IPS-NIHi7 (cell line): ENCODE measurements at regions not wholly inside any gene's neighbourhood (a gene's known extent, or its start where the extent isn't known, plus 50 kb on each side); places are given as distances from the start of the nearest gene placed in this dataset.
A peak's percentile ranks its signal among the peaks of the same experiment; 100 is the strongest.
"Not testable (repeated sequence)": the region's sequence is repeated elsewhere in the genome, so short reads cannot be mapped to it uniquely, and the experiment has no call there.

Source experiments
- DNase-seq: peaks from one replicate; pipeline ENCODE4 v3.0.0; 2012; ENCODE audit warnings: mixed read lengths; ENCODE audit errors: extremely low spot score

- DNase-seq: no peak
Measured at GRCh38 chr12:76664731-76665130, 99.2 kb upstream of the ZDHHC17 start.

- no peak for DNase-seq
Measured at GRCh38 chr12:76666290-76666835, 97.6 kb upstream of the ZDHHC17 start.

DNA sequence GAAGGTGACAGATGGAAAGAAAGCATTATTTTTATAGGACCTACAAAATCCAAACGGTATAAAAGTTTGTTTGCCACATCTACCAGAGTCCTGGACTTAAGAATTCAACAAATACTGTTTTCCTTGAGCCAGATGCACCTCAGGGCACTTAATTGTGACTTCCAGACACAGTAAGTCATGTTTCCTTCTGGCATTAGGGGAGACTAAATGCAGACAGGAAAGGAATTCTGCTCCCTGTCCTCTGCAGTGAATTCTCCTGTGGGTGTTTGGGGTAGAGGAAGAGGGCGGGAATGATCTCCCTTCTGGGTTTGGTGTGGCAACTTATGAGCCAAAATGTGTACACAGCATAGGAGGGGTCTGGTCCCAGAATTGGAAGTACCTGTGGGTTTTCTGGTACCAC lies 93.9 kb upstream of the ZDHHC17 start:
- no peak for DNase-seq

DNA sequence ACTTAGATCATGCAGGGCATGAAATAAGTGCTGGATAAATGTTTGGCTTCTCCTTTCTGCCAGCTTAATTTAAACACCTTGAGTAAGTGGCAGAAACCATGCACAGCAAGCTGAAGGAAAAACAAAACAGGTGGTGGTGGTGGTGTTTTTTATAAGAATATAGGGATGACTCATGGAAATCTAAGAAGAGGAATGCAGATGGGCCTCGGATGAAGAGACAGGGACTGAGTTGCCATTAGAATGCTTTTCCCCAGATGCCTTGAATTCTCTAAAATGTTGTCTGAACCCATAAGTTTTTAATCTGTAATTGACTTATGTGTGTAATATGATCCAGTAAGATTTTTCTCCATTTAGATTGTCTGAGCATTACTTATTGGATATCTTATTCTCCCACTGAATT lies 93.1 kb upstream of the ZDHHC17 start:
- DNase-seq: no peak

DNA sequence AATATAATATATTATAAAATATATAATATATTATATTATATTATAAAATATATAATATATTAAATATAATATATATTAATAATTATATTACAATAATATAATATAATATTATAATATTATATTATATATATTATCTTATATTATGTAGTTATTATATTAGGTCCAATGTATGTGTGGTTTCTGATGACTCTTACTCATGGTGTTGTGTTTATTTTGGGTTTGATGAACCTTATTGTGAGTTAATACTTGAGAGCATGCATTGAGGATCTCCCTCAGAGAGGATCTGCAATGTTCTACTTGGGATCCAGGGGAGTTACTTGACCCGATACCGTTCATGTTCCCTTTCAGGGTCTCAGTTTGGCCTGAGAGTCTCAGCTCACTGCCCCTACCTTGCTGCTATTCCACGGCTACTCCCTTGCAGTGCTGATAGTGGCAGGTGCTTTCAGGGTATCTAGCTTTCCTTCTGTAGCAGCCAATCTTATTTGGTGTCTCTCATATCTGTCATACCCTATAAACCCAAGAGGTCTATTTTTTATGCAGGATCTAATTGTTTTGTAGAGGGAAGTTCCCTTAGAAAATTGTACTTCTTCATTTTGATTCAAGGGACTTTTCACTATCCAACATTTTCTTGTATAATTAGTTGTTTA lies 89.1 kb upstream of the ZDHHC17 start:
- DNase-seq: no peak

- DNase-seq: not testable (repeated sequence)
Measured at GRCh38 chr12:76676261-76676660, 87.7 kb upstream of the ZDHHC17 start.

- DNase-seq: no peak
Measured at GRCh38 chr12:76678992-76679391, 84.9 kb upstream of the ZDHHC17 start.

- no peak for DNase-seq
Measured at GRCh38 chr12:76679778-76680177, 84.1 kb upstream of the ZDHHC17 start.

DNA sequence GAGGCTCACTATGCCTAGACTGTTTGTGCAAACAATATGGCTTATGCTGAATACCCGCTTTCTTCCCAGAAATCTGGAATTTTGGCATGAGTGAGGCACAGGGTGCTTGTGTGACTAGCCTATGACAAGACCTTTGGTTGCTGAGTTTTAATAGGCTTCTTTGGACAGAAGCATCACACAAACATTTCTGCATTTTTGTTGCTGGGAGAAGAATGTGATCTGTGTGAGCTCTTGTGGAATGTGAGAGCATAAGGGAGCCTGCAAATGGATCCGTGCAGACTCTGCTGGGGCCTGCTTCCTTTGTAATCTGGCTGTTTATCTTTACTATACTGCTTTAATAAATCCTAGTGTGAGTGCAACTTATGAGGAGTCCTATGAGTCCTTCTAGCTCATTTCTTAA lies 83.0 kb upstream of the ZDHHC17 start:
- DNase-seq: no peak

DNA sequence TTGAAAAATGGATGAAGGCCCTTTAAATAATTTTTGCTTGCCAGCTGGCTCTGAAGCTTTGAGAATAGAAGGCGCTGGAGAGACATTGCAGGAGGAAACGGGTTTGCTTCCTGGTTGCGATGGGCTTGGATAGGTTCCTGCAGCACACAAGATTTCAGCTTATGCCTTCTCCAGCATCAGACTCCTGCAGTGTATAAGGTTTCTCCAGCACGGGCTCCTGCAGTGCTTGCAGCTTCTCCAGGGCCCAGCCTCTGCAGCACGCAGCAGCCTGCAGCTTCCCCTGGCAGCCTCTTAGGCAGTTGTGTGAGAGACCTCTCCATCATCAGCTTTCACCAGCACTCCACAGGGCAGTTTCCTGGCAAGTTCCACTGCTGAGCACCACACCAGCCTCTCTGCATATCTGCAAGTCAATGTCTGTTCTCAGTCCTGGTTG lies 78.7 kb upstream of the ZDHHC17 start:
- peak; percentile 52 for DNase-seq

GRCh38 chr12:76687981-76688380 lies 75.9 kb upstream of the ZDHHC17 start:
- DNase-seq: no peak

DNA sequence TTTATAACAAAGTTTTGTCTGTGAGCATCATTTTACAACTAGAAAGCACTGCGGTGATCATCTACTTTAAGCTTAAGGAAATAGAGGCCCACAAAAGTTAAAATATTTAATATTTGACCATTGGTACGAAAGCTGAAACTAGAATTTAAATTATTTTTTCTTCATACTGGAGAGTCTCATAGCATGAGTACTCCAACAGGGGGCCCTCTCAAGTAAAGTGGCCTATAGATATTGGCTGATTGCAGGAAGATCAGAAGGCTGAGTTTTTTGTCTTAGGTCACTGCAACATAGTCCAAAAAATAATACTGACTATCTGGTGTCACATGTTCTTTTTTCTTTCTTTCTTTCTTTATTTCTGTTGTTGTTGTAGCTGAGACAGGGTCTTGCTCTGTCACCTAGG lies 75.3 kb upstream of the ZDHHC17 start:
- DNase-seq: no peak

DNA sequence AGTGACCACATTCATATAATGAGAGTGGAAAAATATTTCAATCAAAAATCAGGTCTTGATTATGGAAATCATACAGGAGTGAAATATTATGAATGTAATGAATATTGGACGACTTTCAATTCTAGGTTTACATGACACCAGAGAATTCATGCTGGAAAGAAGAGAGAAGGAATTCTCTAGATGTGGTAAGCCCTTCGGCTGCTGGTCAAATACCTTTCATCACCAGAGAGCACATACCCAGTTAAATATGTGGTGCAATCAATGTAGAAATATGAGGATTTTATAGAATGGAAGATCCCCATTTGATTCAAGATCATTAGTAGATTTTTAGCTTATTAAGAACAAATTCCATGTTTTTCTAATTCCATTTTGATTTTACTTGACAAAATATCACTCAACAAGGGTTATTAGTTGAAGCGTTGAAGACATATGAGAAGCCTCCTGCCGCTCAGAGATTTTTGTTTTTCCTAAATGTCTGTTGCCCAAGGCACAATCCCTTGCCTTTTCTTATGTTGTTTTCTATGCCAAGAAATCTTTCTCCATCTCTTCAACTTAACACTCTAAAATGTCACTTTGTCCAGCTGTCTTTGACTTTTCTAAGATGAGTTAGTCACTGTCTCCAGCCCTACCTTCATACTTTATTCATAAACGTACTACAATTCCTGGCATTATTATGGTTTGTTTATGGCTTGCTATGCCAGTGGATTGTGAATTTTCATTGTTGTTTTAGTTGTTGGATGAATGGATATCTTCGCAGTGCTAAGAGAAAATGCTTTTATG lies 72.8 kb upstream of the ZDHHC17 start:
- no peak for DNase-seq

- no peak for DNase-seq
Measured at GRCh38 chr12:76692846-76693245, 71.1 kb upstream of the ZDHHC17 start.

DNA sequence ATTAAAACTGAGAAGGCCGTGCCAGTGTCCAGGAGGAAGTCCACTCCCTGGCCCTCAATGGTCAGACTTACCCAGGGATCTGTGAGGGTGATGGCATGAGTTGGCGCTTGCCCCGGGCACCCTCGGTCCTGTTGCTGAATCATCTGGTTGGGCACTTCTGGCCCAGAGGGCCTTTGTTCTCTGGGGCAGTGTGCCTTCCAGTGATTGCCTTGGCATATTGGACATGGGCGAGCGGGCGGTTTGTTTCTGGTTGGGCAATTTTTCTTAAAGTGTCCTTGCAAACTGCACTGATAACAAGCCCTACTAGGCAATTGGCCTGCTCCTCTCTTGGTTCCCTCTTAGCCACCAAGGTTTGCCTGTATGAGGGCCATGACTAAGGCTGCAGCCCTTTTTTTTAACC lies 69.5 kb upstream of the ZDHHC17 start:
- DNase-seq: no peak

DNA sequence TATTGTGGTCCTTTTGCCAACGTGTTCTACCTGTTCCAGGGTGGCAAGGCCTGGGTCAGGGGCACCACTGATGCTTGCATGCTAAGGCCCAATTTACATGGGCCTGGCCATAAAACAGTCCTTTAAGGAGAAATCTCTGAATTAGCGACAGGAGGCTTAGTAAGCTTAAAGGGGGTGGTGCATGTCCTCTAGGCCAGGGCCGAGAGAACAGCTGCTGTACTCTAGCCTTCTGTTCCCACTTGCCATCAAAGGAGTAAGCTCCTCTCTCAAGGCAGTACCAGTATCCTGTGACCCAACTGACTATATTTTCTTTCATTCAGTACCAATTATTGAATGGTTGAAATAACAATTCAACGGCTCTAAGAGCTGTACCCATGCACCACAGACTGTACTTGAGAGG lies 67.7 kb upstream of the ZDHHC17 start:
- DNase-seq: no peak

- DNase-seq: no peak
Measured at GRCh38 chr12:76697849-76698248, 66.1 kb upstream of the ZDHHC17 start.

DNA sequence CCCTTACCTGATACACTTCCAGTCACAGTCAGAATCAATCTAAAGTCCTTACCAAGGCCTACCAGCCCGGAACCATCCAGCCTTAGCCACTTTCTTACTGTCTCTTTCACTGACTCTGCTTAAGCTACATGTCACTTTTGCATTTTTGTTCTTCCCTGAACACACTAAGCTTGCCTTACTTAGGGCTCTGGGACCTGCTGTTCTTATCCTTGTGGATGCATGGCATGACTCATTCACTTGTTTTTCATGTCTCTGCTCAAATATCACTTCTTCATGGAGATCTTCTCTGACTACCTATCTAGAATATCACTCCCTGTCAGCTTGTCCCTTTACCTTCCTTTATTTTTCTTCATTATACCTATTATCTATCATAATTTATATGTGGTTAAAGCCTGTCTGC lies 65.6 kb upstream of the ZDHHC17 start:
- no peak for DNase-seq

DNA sequence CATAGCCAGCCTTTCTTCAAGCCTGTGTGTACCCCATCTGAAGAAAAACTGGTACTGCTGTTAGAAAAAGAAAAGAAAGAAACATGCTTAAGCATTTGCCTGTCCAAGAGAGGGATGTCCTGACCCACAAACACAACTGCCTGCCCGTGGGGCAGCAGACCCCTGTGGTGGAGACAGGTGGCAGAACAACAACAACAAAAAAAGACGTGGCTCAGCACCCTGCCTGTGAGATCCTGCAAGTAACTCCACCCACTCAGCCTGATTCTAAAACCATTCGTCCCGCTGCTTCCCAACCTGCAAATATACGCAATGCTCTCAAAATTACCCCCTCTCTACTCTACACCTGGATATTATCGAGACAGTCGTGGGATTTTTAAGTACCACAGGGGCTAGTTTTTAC lies 64.9 kb upstream of the ZDHHC17 start:
- DNase-seq: peak; percentile 33

GRCh38 chr12:76701690-76702089 lies 62.2 kb upstream of the ZDHHC17 start:
- no peak for DNase-seq

DNA sequence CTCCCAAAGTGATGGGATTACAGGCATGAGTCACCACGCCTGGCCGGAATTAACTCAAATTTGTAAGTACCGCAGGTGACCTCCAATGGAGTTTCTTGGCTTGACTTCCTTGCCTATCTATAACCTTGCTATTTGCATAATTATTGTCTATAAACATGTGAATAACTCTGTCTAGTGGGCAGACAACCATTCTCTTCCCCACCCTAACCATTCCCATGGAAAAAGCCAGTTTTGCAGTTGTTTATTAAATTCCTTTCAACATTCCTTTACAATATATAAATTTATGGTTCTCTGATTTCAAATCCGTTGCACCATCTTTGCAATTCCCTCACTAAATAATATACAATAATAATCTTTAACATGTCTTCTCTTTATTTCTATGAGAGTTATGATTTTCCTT lies 61.0 kb upstream of the ZDHHC17 start:
- DNase-seq: no peak

DNA sequence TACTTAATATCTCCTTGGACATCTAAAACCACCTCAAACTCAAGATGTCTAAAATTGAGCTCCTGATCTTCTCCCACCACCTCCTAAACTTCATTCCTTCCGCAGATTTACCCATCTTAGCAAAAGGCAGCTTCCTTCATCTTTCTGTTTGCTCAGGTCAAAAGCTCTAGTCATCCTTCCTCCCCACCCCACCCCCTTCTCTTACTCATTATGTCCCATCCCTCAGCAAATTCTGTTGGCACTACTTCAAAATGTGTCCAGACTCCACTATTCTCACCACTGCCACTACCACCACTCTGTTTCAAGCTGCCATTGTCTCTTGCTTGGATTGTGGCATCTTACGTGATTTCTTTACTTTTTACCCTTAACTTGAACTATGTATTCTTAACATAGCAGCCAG lies 59.2 kb upstream of the ZDHHC17 start:
- DNase-seq: no peak

DNA sequence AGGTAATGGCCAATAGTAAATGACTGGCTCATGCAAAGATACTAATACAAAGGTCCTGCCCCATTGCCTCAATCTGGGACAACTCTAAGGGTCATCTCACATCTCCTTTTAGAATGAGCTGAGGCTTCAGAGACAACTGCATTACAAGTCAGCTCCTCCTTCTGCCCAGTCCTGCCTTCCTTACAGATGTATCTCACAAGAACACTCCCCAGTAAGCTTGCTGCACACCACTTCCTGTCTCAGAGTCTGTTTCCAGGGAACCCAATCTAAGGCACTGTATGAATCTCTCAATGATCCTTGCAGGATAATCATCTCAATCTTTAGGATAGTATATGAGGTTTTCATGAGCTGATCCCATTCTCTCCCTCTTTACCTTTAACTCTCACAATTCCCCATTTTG lies 57.8 kb upstream of the ZDHHC17 start:
- DNase-seq: no peak
